CD4-positive, alpha-beta T cell (primary cell): ENCODE measurements at regions not wholly inside any gene's neighbourhood (a gene's known extent, or its start where the extent isn't known, plus 50 kb on each side); places are given as distances from the start of the nearest gene placed in this dataset.

Experiments
- ATAC-seq: fragments of 200-7000 bp; cut with Tn5 transposase; one replicate; pipeline ENCODE4 v1.10.0; 2022; ENCODE audit warnings: mild to moderate bottlenecking; ENCODE audit not compliant: poor library complexity
- CTCF ChIA-PET: fragments of 350-600 bp; sonication (Branson Sonifier 250); formaldehyde crosslinking; loops from one replicate; lab custom pipeline; 2021; ENCODE audit warnings: antibody characterized with exemption, inconsistent platforms; lab: Charles Lee
- POLR2A ChIA-PET: fragments of 350-600 bp; sonication (Branson Sonifier 250); formaldehyde crosslinking; loops from one replicate; lab custom pipeline; 2021; ENCODE audit warnings: antibody characterized with exemption, inconsistent platforms; lab: Charles Lee
- DNase-seq, 14 experiments: peaks; one replicate each; pipeline ENCODE4 v3.0.0-alpha.2; 2013 to 2020; ENCODE audit warnings: mixed read lengths in 2 of 14
- H3K27ac ChIP-seq, 2 donors: one replicate each; pipeline versions ENCODE4 v1.5.1 to v1.7.0; 2013; ENCODE audit warnings: low read length in 2 of 2, low read depth in 1 of 2, mild to moderate bottlenecking in 1 of 2
- H3K27me3 ChIP-seq, 2 experiments: 1 replicate in 1 of 2; 2 replicates in 1 of 2; pipeline versions ENCODE4 v1.6.1 to v1.7.0; 2013; ENCODE audit warnings: low read length in 2 of 2, control low read depth in 1 of 2, mild to moderate bottlenecking in 1 of 2, moderate library complexity in 1 of 2; ENCODE audit not compliant: insufficient read depth in 2 of 2, control insufficient read depth in 1 of 2
- H3K36me3 ChIP-seq: one replicate; pipeline ENCODE4 v1.6.1; 2013; ENCODE audit warnings: low read length, control low read depth; ENCODE audit not compliant: insufficient read depth
- H3K4me1 ChIP-seq: one replicate; pipeline ENCODE4 v1.6.1; 2013; ENCODE audit warnings: low read length, control low read depth; ENCODE audit not compliant: insufficient read depth
- H3K4me3 ChIP-seq: one replicate; pipeline ENCODE4 v1.5.1; 2013; ENCODE audit warnings: mild to moderate bottlenecking, low read length, moderate library complexity
- H3K9me3 ChIP-seq, 2 experiments: 1 replicate in 1 of 2; 2 replicates in 1 of 2; pipeline versions ENCODE4 v1.6.1 to v1.7.0; 2013; ENCODE audit warnings: low read length in 2 of 2, mild to moderate bottlenecking in 2 of 2, control low read depth in 1 of 2, moderate library complexity in 1 of 2; ENCODE audit not compliant: control insufficient read depth in 1 of 2, insufficient read depth in 1 of 2
- H3K27ac Mint-ChIP-seq: one replicate; pipeline ENCODE4 v1.8.0; 2020; ENCODE audit warnings: mixed read lengths
- H3K27me3 Mint-ChIP-seq: one replicate; pipeline ENCODE4 v1.8.0; 2021; ENCODE audit warnings: mixed read lengths
- H3K36me3 Mint-ChIP-seq: one replicate; pipeline ENCODE4 v1.8.0; 2021; ENCODE audit warnings: low read depth, mixed read lengths
- H3K4me1 Mint-ChIP-seq: one replicate; pipeline ENCODE4 v1.8.0; 2021; ENCODE audit warnings: low read depth, mixed read lengths
- H3K4me3 Mint-ChIP-seq: one replicate; pipeline ENCODE4 v1.8.0; 2020; ENCODE audit warnings: mild to moderate bottlenecking, mixed read lengths
- H3K9me3 Mint-ChIP-seq: one replicate; pipeline ENCODE4 v1.8.0; 2020; ENCODE audit warnings: mixed read lengths
- intact Hi-C, 2 experiments: fragments of 100-400 bp; cut with DNase I in 1 of 2; cut with micrococcal nuclease in 1 of 2; formaldehyde crosslinking; loops; one replicate each; pipeline versions ENCODE4 v1.15.1 to v1.9.0; 2023 to 2025; cut with DNase I, micrococcal nuclease
- TF ChIP-seq, protein P1 (sequence below): fragments of 200-600 bp; IDR thresholded peaks from one replicate; pipeline ENCODE4 v1.8.0; 2022; ENCODE audit warnings: antibody characterized with exemption, mild to moderate bottlenecking

DNA sequence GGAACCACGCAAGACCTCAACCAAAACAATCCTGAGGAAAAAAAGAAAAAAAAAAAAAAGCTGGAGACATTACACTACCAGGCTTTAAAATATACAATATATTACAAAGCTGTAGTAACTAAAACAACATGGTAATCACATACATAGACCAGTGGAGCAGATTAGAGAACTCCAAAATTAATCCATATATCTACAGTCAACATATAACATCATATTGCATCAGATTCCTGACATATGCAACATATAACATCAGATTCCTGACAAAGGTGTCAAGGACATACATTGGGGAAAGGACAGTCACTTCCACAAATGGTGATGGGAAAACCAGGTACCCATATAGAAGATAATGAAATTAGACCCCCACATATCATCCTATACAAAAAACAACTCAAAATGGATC, 145.8 kb downstream of the BTG1 start:
- H3K27ac Mint-ChIP-seq, result no peak overlapping the region
- no peak overlapping the region for H3K4me3 Mint-ChIP-seq
- Histone ChIP-seq H3K9me3 (peaks cover 0 to 9% of the 10 kb centered on the region in 2 experiments), H3K4me3 (no peak overlapping the region), H3K27me3 (no peaks in the 10 kb centered on the region), H3K27ac (no peak overlapping the region), H3K4me1 (no peaks in the 10 kb centered on the region), H3K36me3 (no peaks in the 10 kb centered on the region)
- no peak for ATAC-seq
- ChIA-PET POLR2A (interaction anchor here (1.0 to 1.6 kb wide), 3 partner anchors 31 to 146 kb away, joined by 3 to 4 read pairs (median 3); partner anchors contain the start of gene BTG1), CTCF (interaction anchor here (1.5 kb wide), 1 partner anchor 42 kb away, joined by 4 read pairs; no protein-coding TSS in a partner anchor)
- H3K4me1 Mint-ChIP-seq, result peaks cover 52% of the 10 kb centered on the region
- peaks cover 14% of the 10 kb centered on the region for H3K9me3 Mint-ChIP-seq
- intact Hi-C loops, result loop anchor here (5.0 to 10.0 kb wide), 2 partner anchors 32 to 215 kb away; no protein-coding TSS in a partner anchor
- H3K27me3 Mint-ChIP-seq, result no peaks in the 10 kb centered on the region
- TF ChIP-seq, protein P1, sequence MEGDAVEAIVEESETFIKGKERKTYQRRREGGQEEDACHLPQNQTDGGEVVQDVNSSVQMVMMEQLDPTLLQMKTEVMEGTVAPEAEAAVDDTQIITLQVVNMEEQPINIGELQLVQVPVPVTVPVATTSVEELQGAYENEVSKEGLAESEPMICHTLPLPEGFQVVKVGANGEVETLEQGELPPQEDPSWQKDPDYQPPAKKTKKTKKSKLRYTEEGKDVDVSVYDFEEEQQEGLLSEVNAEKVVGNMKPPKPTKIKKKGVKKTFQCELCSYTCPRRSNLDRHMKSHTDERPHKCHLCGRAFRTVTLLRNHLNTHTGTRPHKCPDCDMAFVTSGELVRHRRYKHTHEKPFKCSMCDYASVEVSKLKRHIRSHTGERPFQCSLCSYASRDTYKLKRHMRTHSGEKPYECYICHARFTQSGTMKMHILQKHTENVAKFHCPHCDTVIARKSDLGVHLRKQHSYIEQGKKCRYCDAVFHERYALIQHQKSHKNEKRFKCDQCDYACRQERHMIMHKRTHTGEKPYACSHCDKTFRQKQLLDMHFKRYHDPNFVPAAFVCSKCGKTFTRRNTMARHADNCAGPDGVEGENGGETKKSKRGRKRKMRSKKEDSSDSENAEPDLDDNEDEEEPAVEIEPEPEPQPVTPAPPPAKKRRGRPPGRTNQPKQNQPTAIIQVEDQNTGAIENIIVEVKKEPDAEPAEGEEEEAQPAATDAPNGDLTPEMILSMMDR, result no peak
- H3K36me3 Mint-ChIP-seq, result peaks cover 30% of the 10 kb centered on the region
- no peak for DNase-seq

GRCh38 chr12:91998316-91998715, 147.3 kb downstream of the BTG1 start:
- peaks cover 0 to 9% of the 10 kb centered on the region in 2 experiments for H3K9me3 ChIP-seq
- H3K36me3 Mint-ChIP-seq, result peaks cover 26% of the 10 kb centered on the region
- no peak overlapping the region for H3K27ac ChIP-seq
- ChIA-PET POLR2A (interaction anchor here (2.2 kb wide), 1 partner anchor 147 kb away, joined by 8 read pairs; the partner anchor contains the start of gene BTG1), CTCF (interaction anchor here (1.3 kb wide), 1 partner anchor 33 kb away, joined by 3 read pairs; no protein-coding TSS in a partner anchor)
- ATAC-seq (no peak), DNase-seq (no peak)
- H3K27me3 Mint-ChIP-seq, result no peaks in the 10 kb centered on the region
- intact Hi-C loops, result loop anchor here (5.0 to 10.0 kb wide), 2 partner anchors 34 to 216 kb away; no protein-coding TSS in a partner anchor
- H3K4me3 Mint-ChIP-seq, result no peak overlapping the region
- H3K4me1 ChIP-seq, result no peaks in the 10 kb centered on the region
- H3K36me3 ChIP-seq, result no peaks in the 10 kb centered on the region
- no peak overlapping the region for H3K4me3 ChIP-seq
- TF ChIP-seq, protein P1, result no peak
- H3K27ac Mint-ChIP-seq, result no peak overlapping the region
- peaks cover 50% of the 10 kb centered on the region for H3K4me1 Mint-ChIP-seq
- no peaks in the 10 kb centered on the region for H3K27me3 ChIP-seq
- peaks cover 14% of the 10 kb centered on the region for H3K9me3 Mint-ChIP-seq

DNA sequence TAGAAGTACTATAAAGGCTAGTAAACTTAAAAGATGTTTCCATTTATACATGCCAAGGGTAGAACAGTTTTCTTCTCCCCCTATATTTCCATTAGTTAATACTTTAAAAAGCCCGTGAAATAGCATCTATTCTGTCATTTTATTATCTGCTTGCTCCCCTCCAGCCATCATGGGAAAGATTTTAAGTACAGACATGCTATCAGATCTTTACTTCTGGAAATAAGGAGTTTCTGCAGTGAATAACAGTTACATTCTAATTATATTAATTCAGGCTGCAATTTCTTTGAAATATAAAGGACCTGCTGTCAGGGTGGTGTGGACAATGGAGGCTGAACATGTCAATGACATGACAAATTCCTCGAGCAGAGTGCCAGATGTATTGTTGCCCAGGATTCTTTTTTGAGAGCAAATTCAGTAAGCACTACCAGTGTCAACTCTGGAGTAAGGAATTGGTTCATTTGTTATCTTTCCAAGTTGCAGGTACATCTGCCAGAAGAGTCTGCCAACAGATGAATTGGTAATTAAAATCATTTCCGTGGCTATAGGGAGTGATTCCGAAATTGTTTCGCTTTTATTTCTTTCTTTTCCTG, 151.3 kb downstream of the BTG1 start:
- H3K36me3 ChIP-seq, result no peaks in the 10 kb centered on the region
- peaks cover 9% of the 10 kb centered on the region for H3K9me3 Mint-ChIP-seq
- no peak for DNase-seq
- ChIA-PET CTCF (interaction anchor here (1.5 kb wide), 1 partner anchor 36 kb away, joined by 3 read pairs; no protein-coding TSS in a partner anchor), POLR2A (interaction anchor here (1.0 to 1.3 kb wide), 3 partner anchors 16 to 150 kb away, joined by 3 to 5 read pairs (median 4); no protein-coding TSS in a partner anchor)
- no peak for ATAC-seq
- H3K36me3 Mint-ChIP-seq, result peaks cover 11% of the 10 kb centered on the region
- no peak overlapping the region for H3K4me3 Mint-ChIP-seq
- H3K4me1 Mint-ChIP-seq, result peaks cover 61% of the 10 kb centered on the region
- H3K27me3 ChIP-seq, result no peaks in the 10 kb centered on the region
- H3K27ac Mint-ChIP-seq, result no peak overlapping the region
- peaks cover 0 to 4% of the 10 kb centered on the region in 2 experiments for H3K9me3 ChIP-seq
- intact Hi-C loops, result loop anchor here (5.0 to 10.0 kb wide), 2 partner anchors 220 to 658 kb away; no protein-coding TSS in a partner anchor
- H3K27me3 Mint-ChIP-seq, result no peaks in the 10 kb centered on the region
- H3K27ac ChIP-seq, result no peak overlapping the region
- peaks cover 3% of the 10 kb centered on the region for H3K4me1 ChIP-seq
- H3K4me3 ChIP-seq, result no peak overlapping the region
- TF ChIP-seq, protein P1, result no peak
